ENCODE measurements at regions not wholly inside any gene's neighbourhood (a gene's known extent, or its start where the extent isn't known, plus 50 kb on each side); places are given as distances from the start of the nearest gene placed in this dataset.

- H3K36me3 Mint-ChIP-seq (ENCODE audit: low read depth): no peaks in the 10 kb centered on the region
- H3K27me3 Mint-ChIP-seq: peaks cover 12% of the 10 kb centered on the region
- H3K4me3 Mint-ChIP-seq: no peak overlapping the region
- DNase-seq (no peak), ATAC-seq (no peak)
- no peak overlapping the region for H3K27ac Mint-ChIP-seq
- no peaks in the 10 kb centered on the region for H3K9me3 ChIP-seq (ENCODE audit: control insufficient read depth, low read length, poor library complexity, severe bottlenecking)
- peaks cover 2% of the 10 kb centered on the region for H3K4me1 Mint-ChIP-seq
Observed at GRCh38 chr18:44626236-44626635, 54.5 kb upstream of the SETBP1 start.

DNA sequence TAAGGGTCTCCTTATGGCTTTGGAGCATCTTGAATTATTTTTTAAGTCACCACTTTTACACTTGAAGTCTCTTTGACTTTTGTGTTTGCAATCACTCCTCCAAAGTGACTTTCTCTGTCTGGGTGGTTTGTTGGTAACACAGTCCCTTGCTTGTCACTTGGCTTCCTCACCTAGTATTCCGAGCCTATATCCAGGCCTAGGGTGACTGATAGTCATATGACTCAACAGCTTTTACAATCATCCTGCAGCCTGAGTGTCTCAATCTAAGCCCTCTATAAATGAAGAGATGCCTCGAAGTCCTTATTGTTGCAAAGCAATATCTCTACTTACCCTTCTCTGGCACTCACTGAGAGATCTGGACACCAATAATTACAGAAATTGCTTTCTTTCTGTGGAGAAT is 53.9 kb upstream of the SETBP1 start:
- peaks cover 12% of the 10 kb centered on the region for H3K27me3 Mint-ChIP-seq
- DNase-seq (no peak), ATAC-seq (no peak)
- no peaks in the 10 kb centered on the region for H3K9me3 ChIP-seq (ENCODE audit: control insufficient read depth, low read length, poor library complexity, severe bottlenecking)
- H3K27ac Mint-ChIP-seq: no peak overlapping the region
- H3K36me3 Mint-ChIP-seq (ENCODE audit: low read depth): no peaks in the 10 kb centered on the region
- H3K4me3 Mint-ChIP-seq: no peak overlapping the region
- peaks cover 2% of the 10 kb centered on the region for H3K4me1 Mint-ChIP-seq

- ATAC-seq (no peak), DNase-seq (no peak)
- no peak overlapping the region for H3K27ac Mint-ChIP-seq
- no peaks in the 10 kb centered on the region for H3K9me3 ChIP-seq (ENCODE audit: control insufficient read depth, low read length, poor library complexity, severe bottlenecking)
- peaks cover 12% of the 10 kb centered on the region for H3K27me3 Mint-ChIP-seq
- H3K4me3 Mint-ChIP-seq: no peak overlapping the region
- peaks cover 2% of the 10 kb centered on the region for H3K36me3 Mint-ChIP-seq (ENCODE audit: low read depth)
- H3K4me1 Mint-ChIP-seq: peaks cover 2% of the 10 kb centered on the region
Observed at GRCh38 chr18:44627280-44627679, 53.4 kb upstream of the SETBP1 start.

- peaks cover 2% of the 10 kb centered on the region for H3K4me1 Mint-ChIP-seq
- peaks cover 2% of the 10 kb centered on the region for H3K36me3 Mint-ChIP-seq (ENCODE audit: low read depth)
- peaks cover 20% of the 10 kb centered on the region for H3K27me3 Mint-ChIP-seq
- ATAC-seq (no peak), DNase-seq (no peak)
- H3K27ac Mint-ChIP-seq: no peak overlapping the region
- H3K4me3 Mint-ChIP-seq: no peak overlapping the region
- H3K9me3 ChIP-seq (ENCODE audit: control insufficient read depth, low read length, poor library complexity, severe bottlenecking): no peaks in the 10 kb centered on the region
Observed at GRCh38 chr18:44629406-44629805, 51.3 kb upstream of the SETBP1 start.

GRCh38 chr18:44630118-44630517 is 50.6 kb upstream of the SETBP1 start:
- Mint-ChIP-seq H3K27ac (no peak overlapping the region), H3K27me3 (peaks cover 20% of the 10 kb centered on the region), H3K36me3 (ENCODE audit: low read depth) (peaks cover 2% of the 10 kb centered on the region), H3K4me3 (no peak overlapping the region), H3K4me1 (peaks cover 2% of the 10 kb centered on the region)
- ATAC-seq (no peak), DNase-seq (no peak)
- H3K9me3 ChIP-seq (ENCODE audit: control insufficient read depth, low read length, poor library complexity, severe bottlenecking): no peaks in the 10 kb centered on the region

All from T-helper 17 cell (primary cell).